GM12865 (cell line): ENCODE measurements at regions not wholly inside any gene's neighbourhood (a gene's known extent, or its start where the extent isn't known, plus 50 kb on each side); places are given as distances from the start of the nearest gene placed in this dataset.

Experiments
- DNase-seq: peaks from one replicate; pipeline ENCODE4 v3.0.0; 2010; ENCODE audit warnings: low read depth
- H3K4me3 ChIP-seq: 2 replicates; pipeline ENCODE4 v1.5.1; 2011; ENCODE audit warnings: mild to moderate bottlenecking, low read depth, low read length, control low read depth
- CTCF ChIP-seq: IDR thresholded peaks from 2 replicates; pipeline ENCODE4 v1.5.1; 2011; ENCODE audit warnings: low read length, control low read depth, low read depth, inconsistent platforms; ENCODE audit not compliant: insufficient read depth; ENCODE audit errors: missing control alignments

GRCh38 chr13:106377341-106377740, 158.1 kb downstream of the EFNB2 start:
- no peak overlapping the region for H3K4me3 ChIP-seq
- no peak for TF ChIP-seq CTCF
- DNase-seq = no peak

- no peak overlapping the region for H3K4me3 ChIP-seq
- no peak for TF ChIP-seq CTCF
- peak; percentile 24 for DNase-seq
Observed at GRCh38 chr13:106376401-106377112, 158.9 kb downstream of the EFNB2 start.

GRCh38 chr13:106375085-106375484, 160.4 kb downstream of the EFNB2 start:
- DNase-seq = no peak

GRCh38 chr13:106374631-106375030, 160.8 kb downstream of the EFNB2 start:
- no peak for TF ChIP-seq CTCF
- DNase-seq = no peak
- no peak overlapping the region for H3K4me3 ChIP-seq

More at GRCh38 chr13:106375085-106375484, 160.4 kb downstream of the EFNB2 start:
- no peak for TF ChIP-seq CTCF
- no peak overlapping the region for H3K4me3 ChIP-seq

GRCh38 chr13:106373989-106374572, 161.4 kb downstream of the EFNB2 start:
- peak; percentile 82 for DNase-seq
- H3K4me3 ChIP-seq = no peak overlapping the region
- no peak for TF ChIP-seq CTCF

- peak overlapping the region; percentile 2 for H3K4me3 ChIP-seq
- no peak for TF ChIP-seq CTCF
- peak; percentile 77 for DNase-seq
Observed at GRCh38 chr13:106373304-106373988, 162.0 kb downstream of the EFNB2 start.
